H1 (cell line): ENCODE measurements at regions not wholly inside any gene's neighbourhood (a gene's known extent, or its start where the extent isn't known, plus 50 kb on each side); places are given as distances from the start of the nearest gene placed in this dataset.

Experiments used
- CTCF ChIA-PET: fragments of 300-600 bp; sonication (Branson Sonifier 250); formaldehyde crosslinking; loops from one replicate; lab custom pipeline; 2021; ENCODE audit not compliant: partially characterized antibody; lab: Charles Lee
- POLR2A ChIA-PET: fragments of 300-600 bp; sonication (Branson Sonifier 250); formaldehyde crosslinking; loops from one replicate; lab custom pipeline; 2021; ENCODE audit warnings: inconsistent platforms; ENCODE audit not compliant: partially characterized antibody; lab: Charles Lee
- DNase-seq, 2 experiments: peaks; one replicate each; pipeline versions ENCODE4 v3.0.0 to v3.0.0-alpha.2; 2010 to 2022; ENCODE audit warnings: low spot score in 2 of 2, low read depth in 1 of 2, mixed read lengths in 1 of 2
- FAIRE-seq: peaks from 2 replicates; lab custom pipeline; 2011; peaks lifted over from hg19 to GRCh38; lab: Jason Lieb, UNC
- H2AFZ ChIP-seq: 2 replicates; pipeline ENCODE4 v1.8.1; 2012; ENCODE audit warnings: low read length, inconsistent platforms
- H2AK5ac ChIP-seq: 2 replicates; pipeline ENCODE4 v1.6.1; 2013; ENCODE audit warnings: low read depth, low read length
- H2BK120ac ChIP-seq: replicated peaks from 2 replicates; pipeline ENCODE3; 2013; ENCODE audit warnings: low read depth, low read length, inconsistent platforms
- H2BK12ac ChIP-seq: 2 replicates; pipeline ENCODE4 v1.6.1; 2013; ENCODE audit warnings: low read depth, low read length
- H2BK15ac ChIP-seq: 2 replicates; pipeline ENCODE4 v1.6.1; 2013; ENCODE audit warnings: low read length
- H2BK20ac ChIP-seq: 2 replicates; pipeline ENCODE4 v1.6.1; 2013; ENCODE audit warnings: low read length
- H2BK5ac ChIP-seq: 2 replicates; pipeline ENCODE4 v1.6.1; 2013; ENCODE audit warnings: low read depth, low read length
- H3K14ac ChIP-seq: 2 replicates; pipeline ENCODE4 v1.6.1; 2013; ENCODE audit warnings: inconsistent platforms; ENCODE audit not compliant: insufficient read length
- H3K18ac ChIP-seq: 2 replicates; pipeline ENCODE4 v1.6.1; 2013; ENCODE audit warnings: low read length; ENCODE audit errors: extremely low read depth
- H3K23ac ChIP-seq: 2 replicates; pipeline ENCODE4 v1.6.1; 2013; ENCODE audit warnings: inconsistent platforms; ENCODE audit not compliant: insufficient read length
- H3K23me2 ChIP-seq: 2 replicates; pipeline ENCODE4 v1.6.1; 2013; ENCODE audit warnings: low read depth, low read length
- H3K27ac ChIP-seq: 2 replicates; pipeline ENCODE4 v1.6.1; 2011; ENCODE audit warnings: low read depth, low read length, inconsistent platforms
- H3K27me3 ChIP-seq, 4 experiments: replicated peaks in 1 of 4; 1 replicate in 1 of 4; 2 replicates in 3 of 4; pipeline versions ENCODE4 v1.6.1 to v1.8.1; 2011 to 2013; ENCODE audit warnings: low read length in 3 of 4, mild to moderate bottlenecking in 3 of 4, inconsistent platforms in 2 of 4, mixed read lengths in 2 of 4, moderate library complexity in 1 of 4; ENCODE audit not compliant: control insufficient read depth in 3 of 4, insufficient read depth in 3 of 4; ENCODE audit errors: extremely low read depth in 1 of 4
- H3K36me3 ChIP-seq, 4 experiments: 2 replicates each; pipeline versions ENCODE4 v1.6.1 to v1.8.1; 2011 to 2013; ENCODE audit warnings: mild to moderate bottlenecking in 4 of 4, low read length in 3 of 4, moderate library complexity in 2 of 4, control low read depth in 1 of 4, inconsistent platforms in 1 of 4; ENCODE audit not compliant: insufficient read depth in 4 of 4, control insufficient read depth in 2 of 4
- H3K4ac ChIP-seq: replicated peaks from 2 replicates; pipeline ENCODE3; 2013; ENCODE audit warnings: low read length, low read depth, mixed read lengths, inconsistent platforms; ENCODE audit not compliant: insufficient read length
- H3K4me1 ChIP-seq, 4 experiments: replicated peaks in 1 of 4; 1 replicate in 1 of 4; 2 replicates in 3 of 4; pipeline versions ENCODE4 v1.6.1 to v1.8.1; 2011 to 2013; ENCODE audit warnings: low read length in 3 of 4, inconsistent platforms in 2 of 4, mixed read lengths in 1 of 4; ENCODE audit not compliant: insufficient read depth in 4 of 4, control insufficient read depth in 3 of 4
- H3K4me2 ChIP-seq, 2 experiments: 2 replicates each; pipeline versions ENCODE4 v1.6.1 to v1.8.1; 2011 to 2013; ENCODE audit warnings: low read depth in 2 of 2, low read length in 2 of 2, control low read depth in 1 of 2, inconsistent platforms in 1 of 2, mild to moderate bottlenecking in 1 of 2; ENCODE audit not compliant: insufficient read depth in 1 of 2
- H3K4me3 ChIP-seq, 4 experiments: fragments of 200-600, 300-600 bp in 1 of 4; sonication (generic), shearing (Covaris generic), sonication (Bioruptor Twin) in 1 of 4; 2 replicates each; pipeline versions ENCODE4 v1.5.1 to v1.8.1; 2011 to 2016; ENCODE audit warnings: low read length in 4 of 4, low read depth in 3 of 4, control low read depth in 2 of 4, inconsistent platforms in 2 of 4, mild to moderate bottlenecking in 2 of 4, mixed read lengths in 1 of 4, moderate library complexity in 1 of 4; ENCODE audit not compliant: insufficient read depth in 2 of 4; ENCODE audit errors: extremely low read depth in 1 of 4
- H3K56ac ChIP-seq: replicated peaks from 2 replicates; pipeline ENCODE3; 2013; ENCODE audit warnings: low read depth, mild to moderate bottlenecking, mixed read lengths, low read length, inconsistent platforms; ENCODE audit not compliant: insufficient read length
- H3K79me1 ChIP-seq: 2 replicates; pipeline ENCODE4 v1.6.1; 2013; ENCODE audit warnings: low read depth, low read length, control low read depth
- H3K79me2 ChIP-seq, 2 experiments: 2 replicates each; pipeline versions ENCODE4 v1.6.1 to v1.8.1; 2012 to 2013; ENCODE audit warnings: low read length in 2 of 2, mild to moderate bottlenecking in 2 of 2, inconsistent platforms in 1 of 2; ENCODE audit not compliant: insufficient read depth in 2 of 2, control insufficient read depth in 1 of 2
- H3K9ac ChIP-seq, 4 experiments: replicated peaks in 1 of 4; 1 replicate in 1 of 4; 2 replicates in 3 of 4; pipeline versions ENCODE4 v1.6.1 to v1.8.1; 2011 to 2013; ENCODE audit warnings: low read depth in 3 of 4, low read length in 3 of 4, control low read depth in 2 of 4, mild to moderate bottlenecking in 2 of 4, moderate library complexity in 2 of 4, inconsistent platforms in 1 of 4; ENCODE audit errors: extremely low read depth in 1 of 4
- H3K9me3 ChIP-seq, 2 experiments: 2 replicates each; pipeline versions ENCODE4 v1.6.1 to v1.8.1; 2012 to 2013; ENCODE audit warnings: mild to moderate bottlenecking in 2 of 2, moderate library complexity in 2 of 2, control low read depth in 1 of 2, inconsistent platforms in 1 of 2, low read depth in 1 of 2, low read length in 1 of 2, mixed read lengths in 1 of 2; ENCODE audit not compliant: insufficient read depth in 2 of 2
- H4K20me1 ChIP-seq, 2 experiments: replicated peaks in 1 of 2; 2 replicates each; pipeline versions ENCODE3 to v1.8.1; 2011 to 2013; ENCODE audit warnings: inconsistent platforms in 2 of 2, low read length in 2 of 2, mild to moderate bottlenecking in 1 of 2; ENCODE audit not compliant: insufficient read depth in 2 of 2, control insufficient read depth in 1 of 2
- H4K5ac ChIP-seq: 2 replicates; pipeline ENCODE4 v1.6.1; 2013; ENCODE audit warnings: low read length, low read depth, mixed read lengths, inconsistent platforms; ENCODE audit not compliant: insufficient read length
- H4K8ac ChIP-seq: 2 replicates; pipeline ENCODE4 v1.8.0; 2013; ENCODE audit warnings: mild to moderate bottlenecking, moderate library complexity, low read length, inconsistent platforms; ENCODE audit not compliant: insufficient read depth; ENCODE audit errors: extremely low read depth
- H4K91ac ChIP-seq: replicated peaks from 2 replicates; pipeline ENCODE3; 2013; ENCODE audit warnings: low read length, mixed read lengths, inconsistent platforms; ENCODE audit not compliant: insufficient read length
- CHD2 ChIP-seq: IDR thresholded peaks from 2 replicates; pipeline ENCODE4 v1.6.1; 2012; ENCODE audit warnings: low read length, improper control_type of control experiment
- CTBP2 ChIP-seq: IDR thresholded peaks from 2 replicates; pipeline ENCODE4 v1.7.0; 2011; ENCODE audit warnings: borderline replicate concordance, mild to moderate bottlenecking, moderate library complexity, mixed read lengths, low read length; ENCODE audit not compliant: insufficient read depth, insufficient read length
- POLR2AphosphoS5 ChIP-seq: IDR thresholded peaks from 2 replicates; pipeline ENCODE4 v1.6.1; 2011; ENCODE audit warnings: low read depth, low read length
- TAF1 ChIP-seq: IDR thresholded peaks from 2 replicates; pipeline ENCODE4 v1.6.1; 2011; ENCODE audit warnings: mild to moderate bottlenecking, low read depth, low read length

- FAIRE-seq (no peak), DNase-seq (no peak)
- Histone ChIP-seq H4K91ac (no peak overlapping the region), H3K23me2 (no peaks in the 10 kb centered on the region), H2BK120ac (no peak overlapping the region), H3K56ac (no peak overlapping the region), H3K79me1 (no peaks in the 10 kb centered on the region), H2BK5ac (no peak overlapping the region), H3K4me1 (no peaks in the 10 kb centered on the region), H3K23ac (no peak overlapping the region), H3K18ac (no peak overlapping the region), H2BK15ac (no peak overlapping the region), H3K27me3 (no peaks in the 10 kb centered on the region), H3K36me3 (no peaks in the 10 kb centered on the region), H3K4me2 (no peak overlapping the region), H3K4ac (no peak overlapping the region)
- TF ChIP-seq CTBP2, result no peak
- no peak for TF ChIP-seq CHD2
- no peak for TF ChIP-seq TAF1
- TF ChIP-seq POLR2AphosphoS5, result no peak
- TF ChIP-seq, all 59 proteins: peak for 0
- H3K27ac ChIP-seq, result no peak overlapping the region
- no peak overlapping the region for H3K4me3 ChIP-seq
- H4K5ac ChIP-seq, result no peak overlapping the region
- H3K9ac ChIP-seq, result no peak overlapping the region
- CTCF ChIA-PET, result no interaction called here
- no peak overlapping the region for H2BK20ac ChIP-seq
- no peak overlapping the region for H2AFZ ChIP-seq
- H3K14ac ChIP-seq, result no peak overlapping the region
- H3K9me3 ChIP-seq, result no peaks in the 10 kb centered on the region
- no peaks in the 10 kb centered on the region for H4K20me1 ChIP-seq
- POLR2A ChIA-PET, result no interaction called here
- no peak overlapping the region for H2AK5ac ChIP-seq
- no peak overlapping the region for H4K8ac ChIP-seq
- no peaks in the 10 kb centered on the region for H3K79me2 ChIP-seq
- H2BK12ac ChIP-seq, result no peak overlapping the region
Observed at GRCh38 chr9:25121811-25122210, 556.4 kb downstream of the TUSC1 start.
